IMR-90 (cell line): ENCODE measurements at regions not wholly inside any gene's neighbourhood (a gene's known extent, or its start where the extent isn't known, plus 50 kb on each side); places are given as distances from the start of the nearest gene placed in this dataset.

Experiments used
- POLR2A ChIP-seq: IDR thresholded peaks from 2 replicates; pipeline ENCODE4 v1.6.1; 2012; ENCODE audit warnings: mild to moderate bottlenecking, low read depth, low read length
- RAD21 ChIP-seq: IDR thresholded peaks from 2 replicates; pipeline ENCODE4 v1.6.1; 2012; ENCODE audit warnings: low read length, improper control_type of control experiment
- TF ChIP-seq, protein P1 (sequence below): conservative IDR thresholded peaks from 2 replicates; pipeline ENCODE4 v1.5.1; 2012; ENCODE audit warnings: mild to moderate bottlenecking, low read depth, low read length, improper control_type of control experiment

DNA sequence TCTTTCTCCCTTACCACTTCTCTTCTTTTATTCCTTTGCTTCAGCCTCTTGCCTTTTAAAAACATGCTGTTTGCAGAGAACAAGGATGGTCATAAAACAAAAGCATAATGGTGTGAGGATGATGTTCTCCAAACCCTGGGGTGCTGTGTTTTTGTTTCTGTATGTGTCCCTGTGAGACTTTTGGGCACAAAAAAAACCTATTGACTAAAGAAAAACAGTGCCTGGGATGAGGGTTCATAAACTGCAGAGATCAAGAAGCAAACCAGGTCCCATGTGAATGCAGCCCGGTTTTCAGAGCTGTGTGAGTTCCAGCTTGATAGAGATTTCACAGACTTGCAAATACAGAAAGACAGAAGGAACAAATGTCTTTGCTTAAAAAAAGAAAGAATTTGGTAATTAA, 148.6 kb upstream of the CPSF6 start:
- TF ChIP-seq, protein P1, sequence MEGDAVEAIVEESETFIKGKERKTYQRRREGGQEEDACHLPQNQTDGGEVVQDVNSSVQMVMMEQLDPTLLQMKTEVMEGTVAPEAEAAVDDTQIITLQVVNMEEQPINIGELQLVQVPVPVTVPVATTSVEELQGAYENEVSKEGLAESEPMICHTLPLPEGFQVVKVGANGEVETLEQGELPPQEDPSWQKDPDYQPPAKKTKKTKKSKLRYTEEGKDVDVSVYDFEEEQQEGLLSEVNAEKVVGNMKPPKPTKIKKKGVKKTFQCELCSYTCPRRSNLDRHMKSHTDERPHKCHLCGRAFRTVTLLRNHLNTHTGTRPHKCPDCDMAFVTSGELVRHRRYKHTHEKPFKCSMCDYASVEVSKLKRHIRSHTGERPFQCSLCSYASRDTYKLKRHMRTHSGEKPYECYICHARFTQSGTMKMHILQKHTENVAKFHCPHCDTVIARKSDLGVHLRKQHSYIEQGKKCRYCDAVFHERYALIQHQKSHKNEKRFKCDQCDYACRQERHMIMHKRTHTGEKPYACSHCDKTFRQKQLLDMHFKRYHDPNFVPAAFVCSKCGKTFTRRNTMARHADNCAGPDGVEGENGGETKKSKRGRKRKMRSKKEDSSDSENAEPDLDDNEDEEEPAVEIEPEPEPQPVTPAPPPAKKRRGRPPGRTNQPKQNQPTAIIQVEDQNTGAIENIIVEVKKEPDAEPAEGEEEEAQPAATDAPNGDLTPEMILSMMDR: no peak
- TF ChIP-seq RAD21 (no peak), POLR2A (no peak)
